ENCODE measurements at regions not wholly inside any gene's neighbourhood (a gene's known extent, or its start where the extent isn't known, plus 50 kb on each side); places are given as distances from the start of the nearest gene placed in this dataset.

- H3K4me3 ChIP-seq (ENCODE audit: low read length) = no peak overlapping the region
- no peak for DNase-seq (ENCODE audit: low read depth)
- TF ChIP-seq CTCF (IDR thresholded peaks at IDR 0.05; ENCODE audit: insufficient read depth, low read depth, low read length, missing control alignments) = no peak
These were observed 415.1 kb downstream of the INHBA start for GRCh38 chr7:41287559-41288335.

- DNase-seq (ENCODE audit: low read depth) = peak; percentile 63
- no peak for TF ChIP-seq CTCF (IDR thresholded peaks at IDR 0.05; ENCODE audit: insufficient read depth, low read depth, low read length, missing control alignments)
- H3K4me3 ChIP-seq (ENCODE audit: low read length) = no peak overlapping the region
These were observed 422.4 kb downstream of the INHBA start for GRCh38 chr7:41280491-41280890.

- TF ChIP-seq CTCF (IDR thresholded peaks at IDR 0.05; ENCODE audit: insufficient read depth, low read depth, low read length, missing control alignments) = no peak
- no peak overlapping the region for H3K4me3 ChIP-seq (ENCODE audit: low read length)
- no peak for DNase-seq (ENCODE audit: low read depth)
These were observed 425.3 kb downstream of the INHBA start for GRCh38 chr7:41277561-41277960.

GRCh38 chr7:41275255-41275654, 427.6 kb downstream of the INHBA start:
- H3K4me3 ChIP-seq (ENCODE audit: low read length) = no peak overlapping the region
- TF ChIP-seq CTCF (IDR thresholded peaks at IDR 0.05; ENCODE audit: insufficient read depth, low read depth, low read length, missing control alignments) = no peak
- DNase-seq (ENCODE audit: low read depth) = no peak

- no peak overlapping the region for H3K4me3 ChIP-seq (ENCODE audit: low read length)
- no peak for DNase-seq (ENCODE audit: low read depth)
- TF ChIP-seq CTCF (IDR thresholded peaks at IDR 0.05; ENCODE audit: insufficient read depth, low read depth, low read length, missing control alignments) = no peak
These were observed 428.7 kb downstream of the INHBA start for GRCh38 chr7:41274179-41274578.

- no peak overlapping the region for H3K4me3 ChIP-seq (ENCODE audit: low read length)
- no peak for DNase-seq (ENCODE audit: low read depth)
- no peak for TF ChIP-seq CTCF (IDR thresholded peaks at IDR 0.05; ENCODE audit: insufficient read depth, low read depth, low read length, missing control alignments)
These were observed 430.2 kb downstream of the INHBA start for GRCh38 chr7:41272664-41273063.

- H3K4me3 ChIP-seq (ENCODE audit: low read length) = no peak overlapping the region
- no peak for TF ChIP-seq CTCF (IDR thresholded peaks at IDR 0.05; ENCODE audit: insufficient read depth, low read depth, low read length, missing control alignments)
- no peak for DNase-seq (ENCODE audit: low read depth)
These were observed 434.0 kb downstream of the INHBA start for GRCh38 chr7:41268878-41269277.
